ENCODE measurements at regions not wholly inside any gene's neighbourhood (a gene's known extent, or its start where the extent isn't known, plus 50 kb on each side); places are given as distances from the start of the nearest gene placed in this dataset.

DNA sequence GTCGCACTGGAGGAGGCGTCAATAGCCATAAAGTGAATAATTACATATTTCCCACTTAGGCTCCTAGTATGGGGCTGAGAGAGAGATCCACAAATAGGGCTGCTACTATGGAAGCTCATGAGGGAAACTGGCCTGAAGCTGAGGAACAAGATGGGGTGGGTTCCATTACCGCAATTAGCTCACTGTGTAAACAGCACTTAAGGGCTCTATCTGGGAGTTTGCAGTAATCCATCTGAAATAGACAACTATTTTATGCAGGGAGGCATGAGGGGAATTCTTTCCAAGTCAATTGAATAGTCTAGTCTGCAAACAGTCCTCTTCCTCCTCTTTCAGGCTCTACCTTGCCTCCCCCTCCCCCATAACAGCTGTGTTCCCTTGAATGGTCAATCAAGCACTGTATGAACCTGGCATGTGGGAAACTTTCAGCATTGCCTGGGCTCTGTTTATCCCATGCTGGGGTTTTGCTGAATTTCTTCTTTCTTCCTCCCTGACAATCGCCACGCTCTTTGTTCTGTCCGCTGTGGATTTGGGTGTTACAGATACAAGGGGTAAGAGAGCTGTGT lies 56.1 kb upstream of the MAF start:
- Mint-ChIP-seq H3K4me3 (ENCODE audit: unreplicated experiment) (no peak overlapping the region), H3K36me3 (ENCODE audit: low read depth, unreplicated experiment) (no peaks in the 10 kb centered on the region), H3K4me1 (ENCODE audit: unreplicated experiment) (no peaks in the 10 kb centered on the region), H3K9me3 (ENCODE audit: unreplicated experiment) (no peaks in the 10 kb centered on the region), H3K27ac (ENCODE audit: unreplicated experiment) (no peak overlapping the region), H3K27me3 (ENCODE audit: unreplicated experiment) (no peaks in the 10 kb centered on the region)
- TF ChIP-seq, protein P1, sequence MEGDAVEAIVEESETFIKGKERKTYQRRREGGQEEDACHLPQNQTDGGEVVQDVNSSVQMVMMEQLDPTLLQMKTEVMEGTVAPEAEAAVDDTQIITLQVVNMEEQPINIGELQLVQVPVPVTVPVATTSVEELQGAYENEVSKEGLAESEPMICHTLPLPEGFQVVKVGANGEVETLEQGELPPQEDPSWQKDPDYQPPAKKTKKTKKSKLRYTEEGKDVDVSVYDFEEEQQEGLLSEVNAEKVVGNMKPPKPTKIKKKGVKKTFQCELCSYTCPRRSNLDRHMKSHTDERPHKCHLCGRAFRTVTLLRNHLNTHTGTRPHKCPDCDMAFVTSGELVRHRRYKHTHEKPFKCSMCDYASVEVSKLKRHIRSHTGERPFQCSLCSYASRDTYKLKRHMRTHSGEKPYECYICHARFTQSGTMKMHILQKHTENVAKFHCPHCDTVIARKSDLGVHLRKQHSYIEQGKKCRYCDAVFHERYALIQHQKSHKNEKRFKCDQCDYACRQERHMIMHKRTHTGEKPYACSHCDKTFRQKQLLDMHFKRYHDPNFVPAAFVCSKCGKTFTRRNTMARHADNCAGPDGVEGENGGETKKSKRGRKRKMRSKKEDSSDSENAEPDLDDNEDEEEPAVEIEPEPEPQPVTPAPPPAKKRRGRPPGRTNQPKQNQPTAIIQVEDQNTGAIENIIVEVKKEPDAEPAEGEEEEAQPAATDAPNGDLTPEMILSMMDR (IDR thresholded peaks at IDR 0.05; ENCODE audit: unreplicated experiment): no peak
- no peak for DNase-seq (ENCODE audit: low spot score)

DNA sequence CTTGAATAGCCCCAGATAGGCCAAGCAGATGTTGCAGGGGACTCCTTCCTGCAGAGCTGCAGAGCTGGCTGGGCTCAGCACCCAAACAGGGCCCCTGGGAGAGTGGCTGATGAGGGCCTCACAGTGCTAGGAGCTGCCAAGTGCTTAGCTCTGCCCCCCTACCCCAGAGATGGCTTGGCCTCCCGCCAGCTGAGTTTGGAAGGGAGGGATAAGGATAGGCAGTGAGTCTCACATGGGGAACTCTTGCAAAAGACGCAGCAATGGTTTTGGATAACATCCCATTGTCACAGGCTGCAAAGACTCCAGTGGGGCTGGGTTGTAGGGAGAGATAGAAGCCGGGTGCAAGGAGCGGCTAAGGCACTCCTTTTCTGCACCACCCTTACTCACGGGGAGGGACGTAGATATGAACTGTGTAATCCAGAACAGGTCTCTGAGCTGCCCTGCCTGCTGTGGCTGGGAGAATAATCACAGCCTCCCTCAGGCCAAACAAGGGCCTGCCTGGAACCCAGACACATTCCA lies 52.9 kb upstream of the MAF start:
- H3K27me3 Mint-ChIP-seq (ENCODE audit: unreplicated experiment): no peaks in the 10 kb centered on the region
- H3K9me3 Mint-ChIP-seq (ENCODE audit: unreplicated experiment): no peaks in the 10 kb centered on the region
- H3K27ac Mint-ChIP-seq (ENCODE audit: unreplicated experiment): no peak overlapping the region
- H3K4me3 Mint-ChIP-seq (ENCODE audit: unreplicated experiment): no peak overlapping the region
- TF ChIP-seq, protein P1 (IDR thresholded peaks at IDR 0.05; ENCODE audit: unreplicated experiment): no peak
- no peaks in the 10 kb centered on the region for H3K4me1 Mint-ChIP-seq (ENCODE audit: unreplicated experiment)
- no peaks in the 10 kb centered on the region for H3K36me3 Mint-ChIP-seq (ENCODE audit: low read depth, unreplicated experiment)
- no peak for DNase-seq (ENCODE audit: low spot score)

DNA sequence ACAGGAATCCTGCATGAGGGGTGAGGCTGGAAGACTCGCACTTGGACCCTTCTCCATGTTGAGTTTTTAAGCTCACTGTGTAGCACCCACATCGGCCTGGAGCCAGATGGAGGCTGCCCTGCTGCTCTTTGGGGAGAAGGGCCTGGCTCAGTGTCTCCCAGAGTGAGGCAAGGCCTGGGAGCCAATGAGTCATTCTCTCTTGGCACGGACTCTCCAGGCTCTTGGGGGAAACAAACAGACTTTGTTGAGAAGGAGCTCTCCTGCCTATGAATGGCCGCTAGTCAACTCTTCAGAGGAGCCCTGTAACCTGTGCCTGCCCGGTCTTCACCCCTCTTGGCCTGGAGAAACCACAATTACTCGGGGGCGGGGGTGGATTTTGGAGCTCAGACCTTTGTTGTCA lies 50.8 kb upstream of the MAF start:
- DNase-seq (ENCODE audit: low spot score): no peak
- no peak overlapping the region for H3K27ac Mint-ChIP-seq (ENCODE audit: unreplicated experiment)
- no peaks in the 10 kb centered on the region for H3K27me3 Mint-ChIP-seq (ENCODE audit: unreplicated experiment)
- H3K9me3 Mint-ChIP-seq (ENCODE audit: unreplicated experiment): no peaks in the 10 kb centered on the region
- TF ChIP-seq, protein P1 (IDR thresholded peaks at IDR 0.05; ENCODE audit: unreplicated experiment): no peak
- no peak overlapping the region for H3K4me3 Mint-ChIP-seq (ENCODE audit: unreplicated experiment)
- no peaks in the 10 kb centered on the region for H3K4me1 Mint-ChIP-seq (ENCODE audit: unreplicated experiment)
- H3K36me3 Mint-ChIP-seq (ENCODE audit: low read depth, unreplicated experiment): no peaks in the 10 kb centered on the region

Data from endothelial cell (in vitro differentiated cells).